Spleen (tissue), 11 donors: ENCODE measurements at regions not wholly inside any gene's neighbourhood (a gene's known extent, or its start where the extent isn't known, plus 50 kb on each side); places are given as distances from the start of the nearest gene placed in this dataset.

Experiments
- DNase-seq: peaks from one replicate; pipeline ENCODE4 v3.0.0-alpha.2; 2020
- H3K27ac ChIP-seq, 8 donors: fragments of 200-600 bp; sonication (generic) in 7 of 8; 1 replicate in 4 of 8; 2 replicates in 4 of 8; pipeline versions ENCODE4 v1.5.0 to v1.8.0; 2016 to 2021; ENCODE audit warnings: inconsistent platforms in 4 of 8, mild to moderate bottlenecking in 4 of 8, moderate library complexity in 1 of 8
- H3K27me3 ChIP-seq, 7 donors: fragments of 200-600 bp; sonication (generic) in 6 of 7; replicated peaks in 1 of 7; 1 replicate in 4 of 7; 2 replicates in 3 of 7; pipeline versions ENCODE4 v1.5.0 to v1.8.0; 2016 to 2021; ENCODE audit warnings: inconsistent platforms in 3 of 7, mild to moderate bottlenecking in 1 of 7
- H3K36me3 ChIP-seq, 6 donors: fragments of 200-600 bp; sonication (generic) in 5 of 6; 1 replicate in 4 of 6; 2 replicates in 2 of 6; pipeline versions ENCODE4 v1.5.0 to v1.8.0; 2016 to 2021; ENCODE audit warnings: inconsistent platforms in 2 of 6
- H3K4me1 ChIP-seq, 6 donors: fragments of 200-600 bp; sonication (generic) in 5 of 6; 1 replicate in 3 of 6; 2 replicates in 3 of 6; pipeline versions ENCODE4 v1.5.0 to v1.8.0; 2016 to 2021; ENCODE audit warnings: inconsistent platforms in 3 of 6
- H3K4me3 ChIP-seq, 8 donors: fragments of 200-600 bp; sonication (generic) in 7 of 8; 1 replicate in 4 of 8; 2 replicates in 4 of 8; pipeline versions ENCODE4 v1.5.0 to v1.8.0; 2016 to 2021; ENCODE audit warnings: inconsistent platforms in 4 of 8, mild to moderate bottlenecking in 4 of 8, moderate library complexity in 2 of 8
- H3K9me3 ChIP-seq, 8 donors: fragments of 200-600 bp; sonication (generic) in 7 of 8; 1 replicate in 4 of 8; 2 replicates in 4 of 8; pipeline versions ENCODE4 v1.5.0 to v1.8.0; 2016 to 2021; ENCODE audit warnings: inconsistent platforms in 4 of 8
- POLR2A ChIP-seq, 3 donors: fragments of 450-650 bp; IDR thresholded peaks; one replicate each; pipeline ENCODE4 v1.5.1; 2017; ENCODE audit warnings: antibody characterized with exemption in 3 of 3, mild to moderate bottlenecking in 1 of 3
- POLR2AphosphoS5 ChIP-seq, 3 donors: sonication (generic); formaldehyde crosslinking; IDR thresholded peaks; one replicate each; pipeline ENCODE4 v1.5.1; 2017; ENCODE audit warnings: antibody characterized with exemption in 3 of 3
- WGBS, 5 donors: extraction: QIAGEN DNeasy Blood & Tissue Kit in 3 of 5; methylation state at CpG; one replicate each; pipeline versions ENCODE4 v1.1.5 to v1.1.7; 2013 to 2018; 5-methylcytosine and 5-hydroxymethylcytosine counted together
- intact Hi-C: fragments of 100-400 bp; cut with DNase I; formaldehyde crosslinking; loops from one replicate; pipeline ENCODE4 v1.15.0; 2023; ENCODE audit warnings: low total_unique reads
- TF ChIP-seq, protein P1 (sequence below), 11 experiments: fragments of 200-600 bp in 7 of 11; fragments of 450-650 bp in 4 of 11; sonication (generic) in 4 of 11; IDR thresholded peaks in 8 of 11; conservative IDR thresholded peaks in 3 of 11; 1 replicate in 7 of 11; 2 replicates in 4 of 11; pipeline versions ENCODE4 v1.4.0 to v1.8.0; 2016 to 2021; ENCODE audit warnings: antibody characterized with exemption in 11 of 11, inconsistent platforms in 4 of 11, mild to moderate bottlenecking in 1 of 11
- donor health status: healthy with polysubstance abuse.
- donor health status: DM: no; HTN: no; CAD: no; lungs with moderate emphysema.
- donor health status: DM: no; HTN: no; CAD: no.
- donor health status: Bipolar disorder and iron deficiency.
- donor health status: healthy.
- donor health status: DM: no; HTN: no; CAD: no.
- donor health status: DM: yes; HTN: yes; CAD: no.

DNA sequence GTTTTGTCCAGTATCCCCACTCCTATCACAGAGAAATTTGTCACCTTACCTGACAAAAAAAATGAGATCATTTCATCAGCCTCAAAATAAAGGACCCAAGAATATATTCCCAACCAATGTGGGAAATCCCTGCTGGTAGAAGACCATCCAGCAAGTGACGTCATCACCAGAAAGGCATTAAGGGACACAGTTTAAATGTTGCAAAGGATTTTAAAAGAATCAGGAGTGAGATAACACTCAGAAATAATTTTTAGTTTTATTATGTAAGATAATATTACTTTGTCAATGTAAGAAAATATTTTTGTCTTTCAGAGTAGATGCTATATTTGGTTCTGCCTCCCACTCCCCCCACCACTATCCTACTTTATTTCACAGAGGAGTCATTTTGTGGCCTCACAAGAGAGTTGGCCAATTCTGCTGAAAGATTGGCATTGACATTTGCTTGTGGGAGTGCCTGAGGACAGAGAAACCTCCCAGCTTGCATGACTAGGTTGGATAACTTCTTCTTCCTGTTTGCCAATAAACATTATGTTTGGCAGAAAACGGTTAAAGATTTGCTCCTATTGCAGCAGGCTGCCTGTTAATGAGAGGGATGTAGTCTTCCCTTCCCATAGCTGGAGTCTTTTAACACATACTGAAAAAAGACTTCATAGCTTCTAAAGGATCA is 288.6 kb upstream of the DAB2 start:
- H3K27ac ChIP-seq: no peak overlapping the region
- 41 to 62% (median 49%) methylated on average over 2 of the region's 2 CpGs for WGBS, 5 donors
- H3K36me3 ChIP-seq: no peaks in the 10 kb centered on the region
- H3K9me3 ChIP-seq: no peaks in the 10 kb centered on the region
- no peaks in the 10 kb centered on the region for H3K27me3 ChIP-seq
- no peak for DNase-seq
- H3K4me3 ChIP-seq: no peak overlapping the region
- intact Hi-C loops: loop anchor here (5.0 to 10.0 kb wide), 2 partner anchors 1021 to 1164 kb away; no protein-coding TSS in a partner anchor
- TF ChIP-seq POLR2A (IDR thresholded peaks at IDR 0.05): no peak
- TF ChIP-seq, protein P1, sequence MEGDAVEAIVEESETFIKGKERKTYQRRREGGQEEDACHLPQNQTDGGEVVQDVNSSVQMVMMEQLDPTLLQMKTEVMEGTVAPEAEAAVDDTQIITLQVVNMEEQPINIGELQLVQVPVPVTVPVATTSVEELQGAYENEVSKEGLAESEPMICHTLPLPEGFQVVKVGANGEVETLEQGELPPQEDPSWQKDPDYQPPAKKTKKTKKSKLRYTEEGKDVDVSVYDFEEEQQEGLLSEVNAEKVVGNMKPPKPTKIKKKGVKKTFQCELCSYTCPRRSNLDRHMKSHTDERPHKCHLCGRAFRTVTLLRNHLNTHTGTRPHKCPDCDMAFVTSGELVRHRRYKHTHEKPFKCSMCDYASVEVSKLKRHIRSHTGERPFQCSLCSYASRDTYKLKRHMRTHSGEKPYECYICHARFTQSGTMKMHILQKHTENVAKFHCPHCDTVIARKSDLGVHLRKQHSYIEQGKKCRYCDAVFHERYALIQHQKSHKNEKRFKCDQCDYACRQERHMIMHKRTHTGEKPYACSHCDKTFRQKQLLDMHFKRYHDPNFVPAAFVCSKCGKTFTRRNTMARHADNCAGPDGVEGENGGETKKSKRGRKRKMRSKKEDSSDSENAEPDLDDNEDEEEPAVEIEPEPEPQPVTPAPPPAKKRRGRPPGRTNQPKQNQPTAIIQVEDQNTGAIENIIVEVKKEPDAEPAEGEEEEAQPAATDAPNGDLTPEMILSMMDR (IDR thresholded peaks at IDR 0.05 in 8 of 11, conservative IDR thresholded peaks at IDR 0.05 in 3 of 11): no peak
- TF ChIP-seq POLR2AphosphoS5 (IDR thresholded peaks at IDR 0.05): no peak
- H3K4me1 ChIP-seq: peaks cover 0 to 10% (median 0%) of the 10 kb centered on the region in 6 donors

DNA sequence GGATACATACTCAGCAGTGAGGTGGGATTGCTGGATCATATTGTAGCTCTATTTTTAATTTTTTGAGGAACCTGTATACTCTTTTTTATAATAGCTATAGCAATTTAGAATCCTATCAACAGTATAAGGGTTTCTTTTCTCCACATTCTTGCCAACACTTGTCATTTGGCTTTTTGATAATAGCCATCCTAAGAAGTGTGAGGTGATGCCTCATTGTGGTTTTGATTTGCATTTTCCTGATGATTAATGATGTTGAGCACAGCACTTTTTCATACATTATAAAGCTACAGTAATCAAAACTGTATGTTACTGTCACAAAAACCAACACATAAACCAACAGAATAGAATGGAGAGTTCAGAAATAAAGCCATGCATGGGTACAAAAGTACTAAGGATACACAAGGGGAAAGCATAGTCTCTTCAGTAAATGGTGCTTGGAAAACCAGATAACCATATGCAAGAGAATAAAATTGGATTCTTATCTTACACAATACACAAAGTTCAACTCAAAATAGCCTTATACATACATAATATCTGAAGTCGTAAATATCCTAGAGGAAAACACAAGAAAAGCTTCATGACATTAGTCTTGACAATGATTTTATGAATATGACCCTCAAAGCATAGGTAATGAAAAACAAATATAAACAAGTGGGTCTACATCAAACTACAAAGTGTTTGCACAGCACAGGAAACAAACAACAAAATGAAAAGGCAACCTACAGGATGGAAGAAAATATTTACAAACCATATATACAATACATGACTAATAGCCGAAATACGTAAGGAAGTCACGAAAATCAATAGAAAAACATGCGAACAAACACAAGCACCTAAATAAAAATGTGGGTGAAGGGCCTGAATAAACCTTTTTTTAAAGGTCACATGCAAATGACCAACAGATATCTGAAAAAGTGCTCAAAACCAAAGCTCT is 287.8 kb upstream of the DAB2 start:
- Histone ChIP-seq H3K4me3 (no peak overlapping the region), H3K27me3 (no peaks in the 10 kb centered on the region), H3K4me1 (peaks cover 0 to 10% (median 0%) of the 10 kb centered on the region in 6 donors), H3K9me3 (no peaks in the 10 kb centered on the region), H3K36me3 (no peaks in the 10 kb centered on the region), H3K27ac (no peak overlapping the region)
- DNase-seq: no peak
- intact Hi-C loops: loop anchor here (5.0 to 10.0 kb wide), 2 partner anchors 1022 to 1165 kb away; no protein-coding TSS in a partner anchor
- TF ChIP-seq POLR2A (IDR thresholded peaks at IDR 0.05) (no peak), POLR2AphosphoS5 (IDR thresholded peaks at IDR 0.05) (no peak)
- TF ChIP-seq, protein P1 (IDR thresholded peaks at IDR 0.05 in 8 of 11, conservative IDR thresholded peaks at IDR 0.05 in 3 of 11): no peak
- WGBS, 5 donors: 88 to 97% (median 93%) methylated on average over 5 of the region's 5 CpGs

DNA sequence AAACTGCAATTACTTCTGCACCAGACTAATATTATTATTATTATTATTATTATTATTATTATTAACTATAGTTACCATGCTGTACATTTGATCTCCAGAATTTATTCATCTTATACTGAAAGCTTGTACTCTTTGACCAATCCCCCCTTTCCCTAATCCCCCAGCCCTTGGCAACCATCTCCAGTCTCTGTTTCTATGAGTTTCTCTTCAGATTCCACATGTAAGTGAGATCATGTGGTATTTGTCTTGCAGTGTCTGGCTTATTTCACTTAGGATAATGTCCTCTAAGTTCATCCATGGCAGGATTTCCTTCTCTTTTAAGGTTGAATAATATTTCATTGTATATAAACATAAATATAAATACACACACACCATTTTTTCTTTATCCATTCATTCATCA is 287.0 kb upstream of the DAB2 start:
- TF ChIP-seq, protein P1 (IDR thresholded peaks at IDR 0.05 in 8 of 11, conservative IDR thresholded peaks at IDR 0.05 in 3 of 11): no peak
- TF ChIP-seq POLR2AphosphoS5 (IDR thresholded peaks at IDR 0.05) (no peak), POLR2A (IDR thresholded peaks at IDR 0.05) (no peak)
- intact Hi-C loops: loop anchor here (5.0 to 10.0 kb wide), 2 partner anchors 1023 to 1165 kb away; no protein-coding TSS in a partner anchor
- DNase-seq: no peak
- Histone ChIP-seq H3K9me3 (no peaks in the 10 kb centered on the region), H3K27me3 (no peaks in the 10 kb centered on the region), H3K4me1 (peaks cover 0 to 10% (median 0%) of the 10 kb centered on the region in 6 donors), H3K36me3 (no peaks in the 10 kb centered on the region), H3K27ac (no peak overlapping the region), H3K4me3 (no peak overlapping the region)

GRCh38 chr5:39709032-39709431 is 284.3 kb upstream of the DAB2 start:
- H3K36me3 ChIP-seq: no peaks in the 10 kb centered on the region
- H3K9me3 ChIP-seq: no peaks in the 10 kb centered on the region
- H3K27ac ChIP-seq: no peak overlapping the region
- DNase-seq: no peak
- H3K27me3 ChIP-seq: no peaks in the 10 kb centered on the region
- peaks cover 0 to 6% (median 0%) of the 10 kb centered on the region in 6 donors for H3K4me1 ChIP-seq
- intact Hi-C loops: no loop called here
- no peak for TF ChIP-seq POLR2A (IDR thresholded peaks at IDR 0.05)
- TF ChIP-seq POLR2AphosphoS5 (IDR thresholded peaks at IDR 0.05): no peak
- TF ChIP-seq, protein P1 (IDR thresholded peaks at IDR 0.05 in 8 of 11, conservative IDR thresholded peaks at IDR 0.05 in 3 of 11): no peak
- 79 to 91% (median 82%) methylated on average over 4 of the region's 4 CpGs for WGBS, 5 donors
- H3K4me3 ChIP-seq: no peak overlapping the region
